ENCODE measurements at regions not wholly inside any gene's neighbourhood (a gene's known extent, or its start where the extent isn't known, plus 50 kb on each side); places are given as distances from the start of the nearest gene placed in this dataset.

DNA sequence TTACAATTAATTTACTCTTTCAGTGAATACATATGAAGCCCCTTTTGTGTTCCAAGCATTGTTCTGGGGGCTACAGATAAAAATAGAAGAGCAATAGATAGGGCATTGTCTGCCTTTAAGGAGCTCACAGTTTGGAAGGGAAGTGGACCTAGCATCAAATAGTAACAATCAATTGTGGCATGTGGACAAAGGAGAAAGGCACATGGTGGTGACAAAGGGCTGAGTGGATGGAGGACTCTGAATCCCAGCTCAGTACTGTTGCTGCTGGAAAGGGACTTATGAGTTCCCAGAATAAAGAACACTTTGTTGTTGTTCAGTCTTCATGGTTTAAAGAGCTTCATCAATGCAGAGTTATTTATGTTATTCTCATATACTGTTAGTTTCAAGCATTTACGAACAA is 217.7 kb downstream of the HRH4 start:
- CTCF ChIA-PET: interaction anchor here (0.6 kb wide), 2 partner anchors 41 to 485 kb away, joined by 3 to 7 read pairs; no protein-coding TSS in a partner anchor
- H3K27ac Mint-ChIP-seq: no peak overlapping the region
- DNase-seq: no peak
- H3K36me3 Mint-ChIP-seq (ENCODE audit: low read depth): no peaks in the 10 kb centered on the region
- POLR2A ChIA-PET: no interaction called here
- peaks cover 11% of the 10 kb centered on the region for H3K4me1 Mint-ChIP-seq
- intact Hi-C loops (cut with DNase I, micrococcal nuclease): no loop called here
- no peak overlapping the region for H3K4me3 Mint-ChIP-seq
- ATAC-seq: no peak
- H3K9me3 Mint-ChIP-seq (ENCODE audit: low read depth): no peaks in the 10 kb centered on the region
- peaks cover 17% of the 10 kb centered on the region for H3K27me3 Mint-ChIP-seq

- no peak overlapping the region for H3K4me3 Mint-ChIP-seq
- H3K36me3 Mint-ChIP-seq (ENCODE audit: low read depth): no peaks in the 10 kb centered on the region
- H3K27me3 Mint-ChIP-seq: peaks cover 14% of the 10 kb centered on the region
- DNase-seq (no peak), ATAC-seq (no peak)
- ChIA-PET POLR2A (no interaction called here), CTCF (interaction anchor here (0.6 kb wide), 1 partner anchor 485 kb away, joined by 7 read pairs; no protein-coding TSS in a partner anchor)
- intact Hi-C loops (cut with DNase I, micrococcal nuclease): no loop called here
- no peaks in the 10 kb centered on the region for H3K9me3 Mint-ChIP-seq (ENCODE audit: low read depth)
- peaks cover 8% of the 10 kb centered on the region for H3K4me1 Mint-ChIP-seq
- no peak overlapping the region for H3K27ac Mint-ChIP-seq
Observed at GRCh38 chr18:24678626-24679025, 218.2 kb downstream of the HRH4 start.

- Mint-ChIP-seq H3K4me1 (peaks cover 6% of the 10 kb centered on the region), H3K4me3 (no peak overlapping the region), H3K9me3 (ENCODE audit: low read depth) (no peaks in the 10 kb centered on the region), H3K27ac (no peak overlapping the region), H3K27me3 (peaks cover 14% of the 10 kb centered on the region), H3K36me3 (ENCODE audit: low read depth) (no peaks in the 10 kb centered on the region)
- ChIA-PET CTCF (no interaction called here), POLR2A (no interaction called here)
- no peak for DNase-seq
- intact Hi-C loops (cut with DNase I, micrococcal nuclease): no loop called here
- ATAC-seq: no peak
Observed at GRCh38 chr18:24679062-24679461, 218.6 kb downstream of the HRH4 start.

DNA sequence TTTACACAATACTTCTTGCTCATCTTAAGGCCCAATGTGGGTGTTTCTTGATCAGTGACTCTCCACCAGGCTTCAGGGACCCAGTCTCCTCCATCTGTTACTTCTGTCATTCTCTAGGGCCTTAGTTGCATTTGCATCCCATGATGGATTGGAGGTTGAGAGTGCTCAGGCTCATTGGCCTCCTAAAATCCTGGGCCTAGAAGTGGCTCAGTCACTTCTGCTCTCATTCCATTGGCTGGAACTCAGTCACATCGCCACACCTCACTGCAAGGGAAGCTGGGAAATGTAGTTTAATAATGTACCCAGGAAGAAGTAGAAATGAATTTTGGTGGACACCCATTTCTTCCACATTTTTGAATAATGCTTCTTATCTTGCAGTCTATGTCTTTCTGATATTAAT is 223.5 kb downstream of the HRH4 start:
- H3K4me3 Mint-ChIP-seq: no peak overlapping the region
- peaks cover 7% of the 10 kb centered on the region for H3K27me3 Mint-ChIP-seq
- intact Hi-C loops (cut with DNase I, micrococcal nuclease): no loop called here
- CTCF ChIA-PET: no interaction called here
- POLR2A ChIA-PET: no interaction called here
- no peaks in the 10 kb centered on the region for H3K4me1 Mint-ChIP-seq
- ATAC-seq (peak; percentile 47), DNase-seq (no peak)
- no peaks in the 10 kb centered on the region for H3K36me3 Mint-ChIP-seq (ENCODE audit: low read depth)
- no peak overlapping the region for H3K27ac Mint-ChIP-seq
- H3K9me3 Mint-ChIP-seq (ENCODE audit: low read depth): no peaks in the 10 kb centered on the region

DNA sequence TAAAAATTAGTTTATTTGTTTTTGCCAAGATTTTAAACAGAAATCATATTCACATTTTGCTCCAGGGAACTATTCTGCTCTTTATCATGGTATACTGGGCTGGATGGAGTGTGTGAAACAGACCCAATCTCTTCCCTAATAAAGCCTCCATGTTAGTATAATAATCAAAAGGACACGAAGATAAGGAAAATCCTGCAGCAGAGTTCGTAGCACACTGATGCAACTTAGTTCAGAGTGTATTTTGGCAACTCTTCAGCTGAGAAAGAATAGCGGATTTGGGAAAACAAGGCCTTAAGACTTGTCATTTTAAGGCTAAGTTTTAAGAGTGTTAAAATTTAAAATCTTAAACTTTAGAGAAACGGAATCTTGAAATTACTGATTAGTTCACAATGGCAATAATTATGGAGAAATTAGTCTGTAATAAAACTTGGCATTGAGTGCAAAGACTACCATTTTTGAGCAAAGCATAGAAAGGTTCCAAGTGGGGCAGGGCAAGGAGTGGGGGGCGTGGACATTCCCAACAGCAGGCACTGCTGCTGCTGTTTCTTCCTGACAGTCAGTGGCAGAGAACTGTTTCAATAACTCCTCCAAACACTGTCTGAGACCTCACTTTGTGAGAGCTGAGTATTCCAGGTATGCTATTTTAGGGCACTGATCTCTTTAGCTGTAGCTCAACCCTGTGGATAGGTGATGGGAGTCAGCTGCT is 225.0 kb downstream of the HRH4 start:
- POLR2A ChIA-PET: no interaction called here
- no peak for ATAC-seq
- DNase-seq: no peak
- Mint-ChIP-seq H3K9me3 (ENCODE audit: low read depth) (no peaks in the 10 kb centered on the region), H3K27me3 (peaks cover 4% of the 10 kb centered on the region), H3K4me1 (no peaks in the 10 kb centered on the region), H3K27ac (no peak overlapping the region), H3K36me3 (ENCODE audit: low read depth) (no peaks in the 10 kb centered on the region), H3K4me3 (no peak overlapping the region)
- CTCF ChIA-PET: no interaction called here
- intact Hi-C loops (cut with DNase I, micrococcal nuclease): no loop called here

DNA sequence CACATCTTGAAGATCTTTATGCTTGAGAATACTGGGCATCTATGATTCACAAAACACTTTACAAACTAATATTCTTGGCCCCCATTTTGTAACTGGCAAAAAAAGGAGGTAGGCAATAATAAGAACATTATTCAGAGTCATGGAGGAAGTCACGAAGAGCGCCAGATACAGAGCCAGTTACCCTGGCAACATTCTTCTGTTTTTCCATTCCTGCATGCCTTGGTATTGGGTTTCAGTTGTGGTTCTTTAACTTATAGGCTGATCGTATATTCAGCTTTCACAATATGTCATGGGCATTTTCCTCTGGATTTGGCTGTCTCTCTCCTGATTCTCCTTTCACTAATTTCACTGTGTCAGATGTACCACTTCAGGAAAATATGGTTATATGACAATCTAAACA is 234.7 kb downstream of the HRH4 start:
- Mint-ChIP-seq H3K36me3 (ENCODE audit: low read depth) (no peaks in the 10 kb centered on the region), H3K4me1 (no peaks in the 10 kb centered on the region), H3K4me3 (no peak overlapping the region), H3K27ac (no peak overlapping the region), H3K9me3 (ENCODE audit: low read depth) (peaks cover 16% of the 10 kb centered on the region), H3K27me3 (peaks cover 14% of the 10 kb centered on the region)
- DNase-seq (no peak), ATAC-seq (no peak)
- ChIA-PET CTCF (no interaction called here), POLR2A (no interaction called here)
- intact Hi-C loops (cut with DNase I, micrococcal nuclease): no loop called here

DNA sequence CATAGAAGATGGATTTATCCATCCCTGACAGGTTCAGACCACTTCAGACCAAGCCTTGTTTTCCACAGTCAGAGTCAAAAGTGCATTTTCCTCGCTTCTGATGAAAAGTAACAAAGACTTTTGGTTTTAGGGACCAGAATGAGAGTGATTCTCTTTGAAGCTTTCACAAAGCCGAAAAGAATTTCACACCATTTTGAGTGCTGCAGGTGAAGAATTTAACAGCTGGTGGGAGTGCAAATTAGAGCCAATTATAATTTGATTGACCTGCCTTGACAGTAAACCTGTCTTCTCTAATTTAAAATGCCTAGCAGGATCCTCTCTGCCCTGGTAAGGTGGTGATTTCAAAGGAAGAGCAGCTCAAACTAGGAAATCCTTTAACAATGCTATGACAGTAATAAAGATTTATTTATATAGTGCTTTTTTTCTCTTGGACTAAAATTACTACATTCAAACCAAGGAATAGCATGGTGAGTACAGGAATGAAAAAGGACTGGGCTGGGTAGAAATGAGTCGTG is 241.6 kb downstream of the HRH4 start:
- no peak for ATAC-seq

GRCh38 chr18:24703316-24703715 is 242.9 kb downstream of the HRH4 start:
- H3K4me1 Mint-ChIP-seq: no peaks in the 10 kb centered on the region

More for the DNA sequence above, 241.6 kb downstream of the HRH4 start:
- peaks cover 8% of the 10 kb centered on the region for H3K9me3 Mint-ChIP-seq (ENCODE audit: low read depth)
- ChIA-PET CTCF (interaction anchor here (1.7 kb wide), 1 partner anchor 26 kb away, joined by 4 read pairs; no protein-coding TSS in a partner anchor), POLR2A (no interaction called here)
- H3K27ac Mint-ChIP-seq: no peak overlapping the region
- H3K27me3 Mint-ChIP-seq: peaks cover 21% of the 10 kb centered on the region
- no peak overlapping the region for H3K4me3 Mint-ChIP-seq
- no peaks in the 10 kb centered on the region for H3K4me1 Mint-ChIP-seq
- H3K36me3 Mint-ChIP-seq (ENCODE audit: low read depth): no peaks in the 10 kb centered on the region
- intact Hi-C loops (cut with DNase I, micrococcal nuclease): no loop called here
- DNase-seq: no peak

DNA sequence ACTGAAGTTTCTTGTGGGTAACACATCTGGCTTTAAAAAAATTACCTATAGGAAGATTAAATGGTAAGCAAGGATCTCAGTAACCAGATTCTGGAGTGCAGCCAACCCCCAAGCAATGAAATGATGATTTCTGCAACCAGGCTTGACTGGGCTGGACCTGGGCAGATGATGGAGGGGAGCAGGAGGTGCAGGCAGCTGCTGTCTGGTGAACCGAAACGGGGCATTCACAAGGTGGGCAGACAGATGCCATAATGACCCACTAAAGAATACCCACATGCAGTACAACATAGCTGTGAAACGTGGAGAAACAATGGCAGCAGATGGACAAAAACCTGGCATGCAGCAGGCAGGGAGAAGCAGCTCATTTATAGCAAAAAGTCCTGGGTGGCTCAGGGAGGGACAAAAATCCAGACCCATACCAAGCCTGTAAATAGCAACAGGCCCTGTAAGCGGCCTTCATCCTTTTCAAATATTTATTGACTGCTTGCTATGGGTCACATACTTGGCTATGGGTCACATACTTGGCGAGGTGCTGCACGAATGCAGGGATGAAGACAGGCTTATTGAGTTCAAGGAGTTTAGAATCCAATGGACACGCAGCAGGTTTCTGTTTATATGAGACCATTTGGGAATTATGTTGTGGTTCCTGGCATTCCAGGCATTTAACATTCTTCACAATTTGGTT is 244.7 kb downstream of the HRH4 start:
- H3K4me1 Mint-ChIP-seq: no peaks in the 10 kb centered on the region
- peaks cover 8% of the 10 kb centered on the region for H3K9me3 Mint-ChIP-seq (ENCODE audit: low read depth)
- no peaks in the 10 kb centered on the region for H3K36me3 Mint-ChIP-seq (ENCODE audit: low read depth)
- ChIA-PET CTCF (interaction anchor here (1.5 kb wide), 1 partner anchor 19 kb away, joined by 3 read pairs; no protein-coding TSS in a partner anchor), POLR2A (no interaction called here)
- DNase-seq (no peak), ATAC-seq (no peak)
- H3K27ac Mint-ChIP-seq: no peak overlapping the region
- no peak overlapping the region for H3K4me3 Mint-ChIP-seq
- H3K27me3 Mint-ChIP-seq: peaks cover 13% of the 10 kb centered on the region
- intact Hi-C loops (cut with DNase I, micrococcal nuclease): no loop called here

More at GRCh38 chr18:24703316-24703715, 242.9 kb downstream of the HRH4 start:
- Mint-ChIP-seq H3K9me3 (ENCODE audit: low read depth) (peaks cover 6% of the 10 kb centered on the region), H3K27me3 (peaks cover 16% of the 10 kb centered on the region), H3K4me3 (no peak overlapping the region), H3K36me3 (ENCODE audit: low read depth) (no peaks in the 10 kb centered on the region), H3K27ac (no peak overlapping the region)
- ChIA-PET CTCF (interaction anchor here (0.8 to 1.7 kb wide), 2 partner anchors 25 to 103 kb away, joined by 3 to 4 read pairs; no protein-coding TSS in a partner anchor), POLR2A (no interaction called here)
- DNase-seq: no peak
- ATAC-seq: no peak
- intact Hi-C loops (cut with DNase I, micrococcal nuclease): no loop called here

DNA sequence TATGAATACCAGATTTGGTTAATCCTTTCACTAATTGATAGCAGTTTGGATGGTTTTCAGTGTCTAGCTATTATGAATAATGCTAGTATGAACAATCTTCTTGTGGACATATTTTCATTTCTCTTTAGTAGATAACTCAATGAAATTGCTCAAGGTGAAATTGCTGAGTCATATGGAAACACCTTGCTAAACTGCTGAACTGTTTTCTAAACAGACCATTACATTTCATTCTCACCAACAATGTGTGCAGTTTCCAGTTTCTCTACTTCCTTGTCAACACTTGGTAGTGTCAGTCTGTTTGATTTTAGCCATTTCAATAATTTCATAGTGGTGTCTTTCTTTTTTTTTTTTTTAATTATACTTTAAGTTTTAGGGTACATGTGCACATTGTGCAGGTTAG is 250.0 kb downstream of the HRH4 start:
- Mint-ChIP-seq H3K9me3 (ENCODE audit: low read depth) (peaks cover 2% of the 10 kb centered on the region), H3K36me3 (ENCODE audit: low read depth) (no peaks in the 10 kb centered on the region), H3K4me3 (no peak overlapping the region), H3K4me1 (no peaks in the 10 kb centered on the region), H3K27ac (no peak overlapping the region), H3K27me3 (no peaks in the 10 kb centered on the region)
- no peak for ATAC-seq
- no peak for DNase-seq
- POLR2A ChIA-PET: no interaction called here
- CTCF ChIA-PET: no interaction called here
- intact Hi-C loops (cut with DNase I, micrococcal nuclease): no loop called here

GRCh38 chr18:24719791-24720190 is 259.4 kb downstream of the HRH4 start:
- H3K27ac Mint-ChIP-seq: no peak overlapping the region
- H3K27me3 Mint-ChIP-seq: peaks cover 14% of the 10 kb centered on the region
- no peak overlapping the region for H3K4me3 Mint-ChIP-seq
- ChIA-PET POLR2A (no interaction called here), CTCF (interaction anchor here (0.6 kb wide), 1 partner anchor 42 kb away, joined by 3 read pairs; no protein-coding TSS in a partner anchor)
- DNase-seq (no peak), ATAC-seq (no peak)
- H3K36me3 Mint-ChIP-seq (ENCODE audit: low read depth): no peaks in the 10 kb centered on the region
- intact Hi-C loops (cut with DNase I, micrococcal nuclease): no loop called here
- H3K9me3 Mint-ChIP-seq (ENCODE audit: low read depth): no peaks in the 10 kb centered on the region
- H3K4me1 Mint-ChIP-seq: no peaks in the 10 kb centered on the region

GRCh38 chr18:24721388-24721787 is 261.0 kb downstream of the HRH4 start:
- Mint-ChIP-seq H3K4me1 (no peaks in the 10 kb centered on the region), H3K4me3 (no peak overlapping the region), H3K36me3 (ENCODE audit: low read depth) (no peaks in the 10 kb centered on the region), H3K27me3 (peaks cover 14% of the 10 kb centered on the region), H3K27ac (no peak overlapping the region), H3K9me3 (ENCODE audit: low read depth) (no peaks in the 10 kb centered on the region)
- intact Hi-C loops (cut with DNase I, micrococcal nuclease): no loop called here
- ATAC-seq (no peak), DNase-seq (no peak)
- POLR2A ChIA-PET: interaction anchor here (0.5 kb wide), 1 partner anchor 610 kb away, joined by 3 read pairs; no protein-coding TSS in a partner anchor
- CTCF ChIA-PET: interaction anchor here (0.6 kb wide), 1 partner anchor 389 kb away, joined by 3 read pairs; no protein-coding TSS in a partner anchor

All from activated CD4-positive, alpha-beta T cell treated with anti-CD3 and anti-CD28 coated beads for 36 hours (primary cell).